ENCODE measurements at regions not wholly inside any gene's neighbourhood (a gene's known extent, or its start where the extent isn't known, plus 50 kb on each side); places are given as distances from the start of the nearest gene placed in this dataset.

- TF ChIP-seq EZH2 (IDR thresholded peaks at IDR 0.05; ENCODE audit: low read depth, unreplicated experiment), result no peak
- TF ChIP-seq, protein P1, sequence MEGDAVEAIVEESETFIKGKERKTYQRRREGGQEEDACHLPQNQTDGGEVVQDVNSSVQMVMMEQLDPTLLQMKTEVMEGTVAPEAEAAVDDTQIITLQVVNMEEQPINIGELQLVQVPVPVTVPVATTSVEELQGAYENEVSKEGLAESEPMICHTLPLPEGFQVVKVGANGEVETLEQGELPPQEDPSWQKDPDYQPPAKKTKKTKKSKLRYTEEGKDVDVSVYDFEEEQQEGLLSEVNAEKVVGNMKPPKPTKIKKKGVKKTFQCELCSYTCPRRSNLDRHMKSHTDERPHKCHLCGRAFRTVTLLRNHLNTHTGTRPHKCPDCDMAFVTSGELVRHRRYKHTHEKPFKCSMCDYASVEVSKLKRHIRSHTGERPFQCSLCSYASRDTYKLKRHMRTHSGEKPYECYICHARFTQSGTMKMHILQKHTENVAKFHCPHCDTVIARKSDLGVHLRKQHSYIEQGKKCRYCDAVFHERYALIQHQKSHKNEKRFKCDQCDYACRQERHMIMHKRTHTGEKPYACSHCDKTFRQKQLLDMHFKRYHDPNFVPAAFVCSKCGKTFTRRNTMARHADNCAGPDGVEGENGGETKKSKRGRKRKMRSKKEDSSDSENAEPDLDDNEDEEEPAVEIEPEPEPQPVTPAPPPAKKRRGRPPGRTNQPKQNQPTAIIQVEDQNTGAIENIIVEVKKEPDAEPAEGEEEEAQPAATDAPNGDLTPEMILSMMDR (conservative IDR thresholded peaks at IDR 0.05; ENCODE audit: low read depth in 2 of 2), result no peak
- TF ChIP-seq POLR2AphosphoS5 (IDR thresholded peaks at IDR 0.05; ENCODE audit: low read depth), result no peak
- no peak for TF ChIP-seq CREB1 (CRISPR knock-in tag; IDR thresholded peaks at IDR 0.05; ENCODE audit: low read depth)
- TF ChIP-seq, protein P2, sequence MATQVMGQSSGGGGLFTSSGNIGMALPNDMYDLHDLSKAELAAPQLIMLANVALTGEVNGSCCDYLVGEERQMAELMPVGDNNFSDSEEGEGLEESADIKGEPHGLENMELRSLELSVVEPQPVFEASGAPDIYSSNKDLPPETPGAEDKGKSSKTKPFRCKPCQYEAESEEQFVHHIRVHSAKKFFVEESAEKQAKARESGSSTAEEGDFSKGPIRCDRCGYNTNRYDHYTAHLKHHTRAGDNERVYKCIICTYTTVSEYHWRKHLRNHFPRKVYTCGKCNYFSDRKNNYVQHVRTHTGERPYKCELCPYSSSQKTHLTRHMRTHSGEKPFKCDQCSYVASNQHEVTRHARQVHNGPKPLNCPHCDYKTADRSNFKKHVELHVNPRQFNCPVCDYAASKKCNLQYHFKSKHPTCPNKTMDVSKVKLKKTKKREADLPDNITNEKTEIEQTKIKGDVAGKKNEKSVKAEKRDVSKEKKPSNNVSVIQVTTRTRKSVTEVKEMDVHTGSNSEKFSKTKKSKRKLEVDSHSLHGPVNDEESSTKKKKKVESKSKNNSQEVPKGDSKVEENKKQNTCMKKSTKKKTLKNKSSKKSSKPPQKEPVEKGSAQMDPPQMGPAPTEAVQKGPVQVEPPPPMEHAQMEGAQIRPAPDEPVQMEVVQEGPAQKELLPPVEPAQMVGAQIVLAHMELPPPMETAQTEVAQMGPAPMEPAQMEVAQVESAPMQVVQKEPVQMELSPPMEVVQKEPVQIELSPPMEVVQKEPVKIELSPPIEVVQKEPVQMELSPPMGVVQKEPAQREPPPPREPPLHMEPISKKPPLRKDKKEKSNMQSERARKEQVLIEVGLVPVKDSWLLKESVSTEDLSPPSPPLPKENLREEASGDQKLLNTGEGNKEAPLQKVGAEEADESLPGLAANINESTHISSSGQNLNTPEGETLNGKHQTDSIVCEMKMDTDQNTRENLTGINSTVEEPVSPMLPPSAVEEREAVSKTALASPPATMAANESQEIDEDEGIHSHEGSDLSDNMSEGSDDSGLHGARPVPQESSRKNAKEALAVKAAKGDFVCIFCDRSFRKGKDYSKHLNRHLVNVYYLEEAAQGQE (IDR thresholded peaks at IDR 0.05; ENCODE audit: unreplicated experiment), result no peak
- TF ChIP-seq ZNF114 (CRISPR knock-in tag; IDR thresholded peaks at IDR 0.05), result no peak
- no peak for TF ChIP-seq EZH2phosphoT487 (IDR thresholded peaks at IDR 0.05; ENCODE audit: unreplicated experiment)
These were observed 187.7 kb upstream of the HAAO start for GRCh38 chr2:42979870-42980763.

All from GM23338 (cell line).